Thoracic aorta (tissue), 2 donors: ENCODE measurements at regions not wholly inside any gene's neighbourhood (a gene's known extent, or its start where the extent isn't known, plus 50 kb on each side); places are given as distances from the start of the nearest gene placed in this dataset.

Experiments used
- ATAC-seq: fragments of 150-250 bp; one replicate; pipeline ENCODE4 v1.8.0; 2017; ENCODE audit warnings: low read depth; ENCODE audit not compliant: insufficient number of reproducible peaks, low FRiP score
- DNase-seq: peaks from one replicate; pipeline ENCODE4 v3.0.0-alpha.2; 2020; ENCODE audit warnings: low spot score
- H3K27ac ChIP-seq, 2 donors: fragments of 200-600 bp; sonication (generic); 1 replicate in 1 of 2; 2 replicates in 1 of 2; pipeline ENCODE4 v1.5.1; 2016; ENCODE audit warnings: mild to moderate bottlenecking in 2 of 2, moderate library complexity in 2 of 2
- H3K27me3 ChIP-seq: fragments of 200-600 bp; sonication (generic); replicated peaks from 2 replicates; pipeline ENCODE4 v1.6.0; 2016; ENCODE audit warnings: mild to moderate bottlenecking; ENCODE audit not compliant: insufficient read depth
- H3K36me3 ChIP-seq: fragments of 200-600 bp; sonication (generic); one replicate; pipeline ENCODE4 v1.5.1; 2016
- H3K4me1 ChIP-seq, 2 donors: fragments of 200-600 bp; sonication (generic); 1 replicate in 1 of 2; 2 replicates in 1 of 2; pipeline versions ENCODE4 v1.5.1 to v1.6.0; 2016; ENCODE audit warnings: low read depth in 2 of 2, mild to moderate bottlenecking in 1 of 2; ENCODE audit not compliant: control insufficient read depth in 1 of 2
- H3K4me3 ChIP-seq: fragments of 200-600 bp; sonication (generic); 2 replicates; pipeline ENCODE4 v1.5.1; 2016; ENCODE audit warnings: mild to moderate bottlenecking
- H3K9me3 ChIP-seq: fragments of 200-600 bp; sonication (generic); 2 replicates; pipeline ENCODE4 v1.5.1; 2016
- CTCF ChIP-seq: fragments of 200-600 bp; sonication (generic); IDR thresholded peaks from one replicate; pipeline ENCODE4 v1.5.1; 2019; ENCODE audit warnings: antibody characterized with exemption

GRCh38 chr6:9095729-9096128 is 660.4 kb upstream of the SLC35B3 start:
- TF ChIP-seq CTCF, result no peak
- Histone ChIP-seq H3K4me1 (no peaks in the 10 kb centered on the region), H3K4me3 (no peak overlapping the region), H3K9me3 (no peaks in the 10 kb centered on the region), H3K27me3 (no peaks in the 10 kb centered on the region), H3K36me3 (no peaks in the 10 kb centered on the region), H3K27ac (no peak overlapping the region)
- ATAC-seq, result no peak
- DNase-seq, result no peak

DNA sequence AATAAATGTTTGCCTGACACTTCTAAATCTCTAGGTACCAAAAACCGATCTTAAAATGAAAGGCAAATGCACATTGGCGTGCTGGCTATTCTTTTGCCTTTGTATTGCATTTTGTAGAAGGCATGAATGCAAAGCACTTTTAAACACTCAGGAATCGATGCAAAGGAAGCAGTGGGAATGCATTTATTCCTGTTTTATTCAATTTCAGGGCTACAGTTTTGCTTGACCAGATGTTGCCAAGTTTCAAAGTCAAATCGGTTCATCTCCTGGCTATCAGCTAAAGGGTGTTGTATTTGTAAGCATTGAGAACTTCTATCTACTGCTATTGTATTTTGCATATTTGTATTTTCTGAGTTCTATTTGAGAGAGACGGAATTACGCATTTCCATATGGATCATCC is 659.8 kb upstream of the SLC35B3 start:
- H3K27ac ChIP-seq, result no peak overlapping the region
- no peak for DNase-seq
- no peaks in the 10 kb centered on the region for H3K36me3 ChIP-seq

DNA sequence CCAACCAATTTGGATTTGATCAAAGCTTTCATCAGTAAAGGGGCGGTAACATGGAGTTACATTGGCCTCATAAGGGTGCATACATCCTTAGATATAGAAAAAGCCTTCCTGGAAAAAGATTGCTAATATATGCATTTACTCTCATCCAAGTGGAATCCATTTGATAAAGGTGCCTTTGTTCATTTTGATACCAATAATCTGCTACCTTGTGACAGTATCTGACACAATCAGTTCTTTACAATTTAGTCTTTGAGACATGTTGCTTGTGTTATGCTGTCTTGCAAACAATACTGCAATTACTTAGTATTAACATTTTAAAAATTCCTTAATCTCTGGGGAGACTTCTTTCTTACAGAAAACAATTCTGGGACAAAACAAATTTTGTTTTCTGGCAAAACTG is 654.4 kb upstream of the SLC35B3 start:
- Histone ChIP-seq H3K27me3 (no peaks in the 10 kb centered on the region), H3K27ac (no peak overlapping the region), H3K4me1 (no peaks in the 10 kb centered on the region)

More for the DNA sequence above, 659.8 kb upstream of the SLC35B3 start:
- Histone ChIP-seq H3K9me3 (no peaks in the 10 kb centered on the region), H3K4me1 (no peaks in the 10 kb centered on the region), H3K4me3 (no peak overlapping the region), H3K27me3 (no peaks in the 10 kb centered on the region)
- no peak for ATAC-seq
- no peak for TF ChIP-seq CTCF

GRCh38 chr6:9087470-9087869 is 652.1 kb upstream of the SLC35B3 start:
- H3K4me1 ChIP-seq, result no peaks in the 10 kb centered on the region
- no peaks in the 10 kb centered on the region for H3K9me3 ChIP-seq
- DNase-seq (no peak), ATAC-seq (no peak)
- no peak for TF ChIP-seq CTCF
- H3K27ac ChIP-seq, result no peak overlapping the region
- H3K27me3 ChIP-seq, result no peaks in the 10 kb centered on the region
- no peaks in the 10 kb centered on the region for H3K36me3 ChIP-seq
- H3K4me3 ChIP-seq, result no peak overlapping the region

More for the DNA sequence above, 654.4 kb upstream of the SLC35B3 start:
- DNase-seq (no peak), ATAC-seq (no peak)
- Histone ChIP-seq H3K4me3 (no peak overlapping the region), H3K36me3 (no peaks in the 10 kb centered on the region), H3K9me3 (no peaks in the 10 kb centered on the region)
- TF ChIP-seq CTCF, result no peak

DNA sequence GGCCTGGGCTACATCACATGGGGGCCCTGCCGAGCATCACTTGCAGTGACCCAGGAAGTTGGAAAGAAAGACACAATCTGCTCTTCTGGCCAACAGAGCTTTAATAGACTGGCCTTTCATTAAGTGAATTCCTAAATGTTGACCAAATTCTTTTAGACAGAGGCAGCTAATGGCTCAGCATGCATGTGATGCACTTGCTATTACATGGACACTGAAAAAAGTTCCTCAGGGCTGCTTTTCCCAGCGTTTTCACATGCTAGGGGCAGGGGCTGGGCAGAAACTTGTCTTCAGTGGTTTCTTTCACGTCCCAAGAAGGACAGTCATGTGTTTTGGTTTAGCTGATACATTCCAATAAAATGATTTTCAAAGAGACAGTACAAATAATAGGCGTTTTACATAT is 651.0 kb upstream of the SLC35B3 start:
- H3K4me1 ChIP-seq, result no peaks in the 10 kb centered on the region
- no peaks in the 10 kb centered on the region for H3K27me3 ChIP-seq
- H3K27ac ChIP-seq, result no peak overlapping the region
- TF ChIP-seq CTCF, result no peak
- ATAC-seq (no peak), DNase-seq (no peak)
- no peak overlapping the region for H3K4me3 ChIP-seq
- no peaks in the 10 kb centered on the region for H3K36me3 ChIP-seq
- no peaks in the 10 kb centered on the region for H3K9me3 ChIP-seq
